ENCODE measurements at regions not wholly inside any gene's neighbourhood (a gene's known extent, or its start where the extent isn't known, plus 50 kb on each side); places are given as distances from the start of the nearest gene placed in this dataset.

- no peak for TF ChIP-seq POLR2A (IDR thresholded peaks at IDR 0.05)
- TF ChIP-seq, protein P1, sequence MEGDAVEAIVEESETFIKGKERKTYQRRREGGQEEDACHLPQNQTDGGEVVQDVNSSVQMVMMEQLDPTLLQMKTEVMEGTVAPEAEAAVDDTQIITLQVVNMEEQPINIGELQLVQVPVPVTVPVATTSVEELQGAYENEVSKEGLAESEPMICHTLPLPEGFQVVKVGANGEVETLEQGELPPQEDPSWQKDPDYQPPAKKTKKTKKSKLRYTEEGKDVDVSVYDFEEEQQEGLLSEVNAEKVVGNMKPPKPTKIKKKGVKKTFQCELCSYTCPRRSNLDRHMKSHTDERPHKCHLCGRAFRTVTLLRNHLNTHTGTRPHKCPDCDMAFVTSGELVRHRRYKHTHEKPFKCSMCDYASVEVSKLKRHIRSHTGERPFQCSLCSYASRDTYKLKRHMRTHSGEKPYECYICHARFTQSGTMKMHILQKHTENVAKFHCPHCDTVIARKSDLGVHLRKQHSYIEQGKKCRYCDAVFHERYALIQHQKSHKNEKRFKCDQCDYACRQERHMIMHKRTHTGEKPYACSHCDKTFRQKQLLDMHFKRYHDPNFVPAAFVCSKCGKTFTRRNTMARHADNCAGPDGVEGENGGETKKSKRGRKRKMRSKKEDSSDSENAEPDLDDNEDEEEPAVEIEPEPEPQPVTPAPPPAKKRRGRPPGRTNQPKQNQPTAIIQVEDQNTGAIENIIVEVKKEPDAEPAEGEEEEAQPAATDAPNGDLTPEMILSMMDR (IDR thresholded peaks at IDR 0.05 in 8 of 11, conservative IDR thresholded peaks at IDR 0.05 in 3 of 11) = no peak
Observed at GRCh38 chr17:54727624-54728023, 173.0 kb upstream of the TOM1L1 start.
